ENCODE measurements at regions not wholly inside any gene's neighbourhood (a gene's known extent, or its start where the extent isn't known, plus 50 kb on each side); places are given as distances from the start of the nearest gene placed in this dataset.

DNA sequence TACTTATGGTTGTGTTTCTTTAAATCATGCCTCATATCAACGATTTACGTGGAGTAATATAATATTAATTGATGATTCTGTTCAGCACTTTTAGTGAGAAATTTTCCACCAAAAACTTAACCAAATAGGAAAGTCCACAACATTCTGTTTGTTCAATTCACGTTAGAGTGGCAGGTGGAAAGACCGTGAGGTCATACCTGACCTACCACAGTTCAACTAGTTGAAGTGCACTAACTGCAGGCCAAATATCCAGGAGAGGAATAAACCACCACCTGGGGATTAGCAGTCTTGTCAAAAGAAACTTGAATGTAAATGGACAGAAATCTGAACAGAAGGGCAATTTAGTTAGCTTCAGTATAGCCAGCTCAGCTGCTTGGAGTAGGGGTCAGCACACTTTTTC, 577.7 kb downstream of the KIF4B start:
- CTCF ChIA-PET: no interaction called here
- no TSS peak for BruUV-seq (replicated peaks)
- no peak overlapping the region for H3K56ac ChIP-seq (ENCODE audit: extremely low read depth, insufficient read depth, low read length)
- H3K27me3 ChIP-seq (ENCODE audit: control insufficient read depth, insufficient read depth, low read length): no peaks in the 10 kb centered on the region
- POLR2A ChIA-PET (ENCODE audit: unreplicated experiment): no interaction called here
- H2AFZ ChIP-seq (replicated peaks; ENCODE audit: low read length, poor library complexity): no peak overlapping the region
- dilution Hi-C loops (cut with HindIII; ENCODE audit: low sequenced_read_pairs, unreplicated experiment) (no loop called here), in situ Hi-C loops (cut with MboI; ENCODE audit: low sequenced_read_pairs) (no loop called here), intact Hi-C loops (cut with micrococcal nuclease) (no loop called here)
- H3K79me1 ChIP-seq (ENCODE audit: low read depth in 1 of 2, low read length in 2 of 2): no peaks in the 10 kb centered on the region
- no peak overlapping the region for H3K14ac ChIP-seq (replicated peaks; ENCODE audit: low read depth, low read length)
- no peak overlapping the region for H4K8ac ChIP-seq (ENCODE audit: low read depth in 2 of 2, low read length in 2 of 2)
- no peak overlapping the region for H4K5ac ChIP-seq (ENCODE audit: low read depth, low read length)
- no peak for ATAC-seq (ENCODE audit: low read depth)
- no peak overlapping the region for H2BK5ac ChIP-seq (ENCODE audit: low read depth, low read length, poor library complexity, severe bottlenecking)
- H2BK120ac ChIP-seq (ENCODE audit: low read depth, low read length): no peak overlapping the region
- H3K4me1 ChIP-seq (ENCODE audit: control insufficient read depth, insufficient read depth, low read length): no peaks in the 10 kb centered on the region
- no peak overlapping the region for H3K4ac ChIP-seq (ENCODE audit: low read depth, low read length)
- no peaks in the 10 kb centered on the region for H3K36me3 ChIP-seq (ENCODE audit: control insufficient read depth, insufficient read depth, low read length)
- H2BK20ac ChIP-seq (ENCODE audit: low read depth, low read length): no peak overlapping the region
- H2BK15ac ChIP-seq (ENCODE audit: low read depth, low read length): no peak overlapping the region
- no peak overlapping the region for H3K9ac ChIP-seq (ENCODE audit: low read depth, low read length)
- H3K27ac ChIP-seq (ENCODE audit: insufficient read depth, low read length): no peak overlapping the region
- H2AK9ac ChIP-seq (replicated peaks; ENCODE audit: low read depth, low read length, poor library complexity): no peak overlapping the region
- H4K91ac ChIP-seq (ENCODE audit: insufficient read depth, low read depth, low read length): no peak overlapping the region
- DNase-seq: no peak
- H2AK5ac ChIP-seq (ENCODE audit: low read depth, low read length): no peak overlapping the region
- no peaks in the 10 kb centered on the region for H4K20me1 ChIP-seq (ENCODE audit: insufficient read depth, low read length)
- TF ChIP-seq, protein P1, sequence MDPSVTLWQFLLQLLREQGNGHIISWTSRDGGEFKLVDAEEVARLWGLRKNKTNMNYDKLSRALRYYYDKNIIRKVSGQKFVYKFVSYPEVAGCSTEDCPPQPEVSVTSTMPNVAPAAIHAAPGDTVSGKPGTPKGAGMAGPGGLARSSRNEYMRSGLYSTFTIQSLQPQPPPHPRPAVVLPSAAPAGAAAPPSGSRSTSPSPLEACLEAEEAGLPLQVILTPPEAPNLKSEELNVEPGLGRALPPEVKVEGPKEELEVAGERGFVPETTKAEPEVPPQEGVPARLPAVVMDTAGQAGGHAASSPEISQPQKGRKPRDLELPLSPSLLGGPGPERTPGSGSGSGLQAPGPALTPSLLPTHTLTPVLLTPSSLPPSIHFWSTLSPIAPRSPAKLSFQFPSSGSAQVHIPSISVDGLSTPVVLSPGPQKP (IDR thresholded peaks at IDR 0.05; ENCODE audit: borderline replicate concordance, low read depth, low read length): no peak
- TF ChIP-seq CHD1 (IDR thresholded peaks at IDR 0.05; ENCODE audit: low read depth, low read length) (no peak), FOS (IDR thresholded peaks at IDR 0.05; ENCODE audit: low read depth, low read length) (no peak), RAD21 (IDR thresholded peaks at IDR 0.05; ENCODE audit: low read length) (no peak), BHLHE40 (IDR thresholded peaks at IDR 0.05; ENCODE audit: low read depth, low read length) (no peak), USF2 (IDR thresholded peaks at IDR 0.05; ENCODE audit: low read depth, low read length) (no peak), MAZ (IDR thresholded peaks at IDR 0.05; ENCODE audit: borderline replicate concordance, low read depth, low read length) (no peak), CEBPB (IDR thresholded peaks at IDR 0.05; ENCODE audit: low read depth, low read length) (no peak), MAFK (IDR thresholded peaks at IDR 0.05; ENCODE audit: low read depth, low read length) (no peak)
- H3K23ac ChIP-seq (ENCODE audit: low read depth, low read length): no peak overlapping the region
- WGBS, 2 experiments (ENCODE audit: extremely low coverage in 2 of 2, insufficient read length in 1 of 2): no CpG with 5 or more reads among the region's 4 CpGs
- H3K18ac ChIP-seq (ENCODE audit: low read depth, low read length): no peak overlapping the region
- H3K9me3 ChIP-seq (ENCODE audit: control insufficient read depth, insufficient read depth, low read length): peaks cover 7% of the 10 kb centered on the region
- no peak overlapping the region for H3K4me3 ChIP-seq (ENCODE audit: insufficient read depth, low read depth, low read length)
- H3K4me2 ChIP-seq (ENCODE audit: low read depth, low read length): no peak overlapping the region
- H3K9me1 ChIP-seq (ENCODE audit: insufficient read depth, low read length): no peaks in the 10 kb centered on the region
